ENCODE measurements at regions not wholly inside any gene's neighbourhood (a gene's known extent, or its start where the extent isn't known, plus 50 kb on each side); places are given as distances from the start of the nearest gene placed in this dataset.
"Not testable (repeated sequence)": the region's sequence is repeated elsewhere in the genome, so short reads cannot be mapped to it uniquely, and the experiment has no call there.

DNA sequence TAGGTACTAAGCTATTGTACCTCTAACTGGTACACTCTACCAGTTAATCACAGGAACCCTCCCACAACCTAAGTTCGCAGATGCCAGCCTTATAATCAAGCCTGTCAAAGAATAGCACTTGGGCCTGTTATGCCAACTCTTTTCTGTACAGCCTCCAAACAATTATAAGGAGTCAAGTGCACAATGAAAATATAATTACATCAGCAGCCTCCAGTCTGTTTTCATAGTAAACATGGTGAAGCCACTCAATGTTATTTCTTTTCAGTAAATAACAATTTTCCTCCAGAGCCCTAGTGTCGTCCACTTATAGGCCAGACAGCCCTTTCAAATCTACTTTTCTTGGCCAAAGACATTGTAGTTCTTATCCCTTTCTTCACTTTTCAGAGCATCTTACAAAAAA is 82.7 kb upstream of the CARMIL1 start:
- FAIRE-seq (no peak), DNase-seq (ENCODE audit: insufficient read length) (no peak)
- TF ChIP-seq TAF1 (IDR thresholded peaks at IDR 0.05; ENCODE audit: borderline replicate concordance, low read depth, low read length) (no peak), POLR2A (IDR thresholded peaks at IDR 0.05; ENCODE audit: low read depth, low read length) (no peak), POLR2AphosphoS5 (IDR thresholded peaks at IDR 0.05; ENCODE audit: low read depth, low read length) (no peak)

DNA sequence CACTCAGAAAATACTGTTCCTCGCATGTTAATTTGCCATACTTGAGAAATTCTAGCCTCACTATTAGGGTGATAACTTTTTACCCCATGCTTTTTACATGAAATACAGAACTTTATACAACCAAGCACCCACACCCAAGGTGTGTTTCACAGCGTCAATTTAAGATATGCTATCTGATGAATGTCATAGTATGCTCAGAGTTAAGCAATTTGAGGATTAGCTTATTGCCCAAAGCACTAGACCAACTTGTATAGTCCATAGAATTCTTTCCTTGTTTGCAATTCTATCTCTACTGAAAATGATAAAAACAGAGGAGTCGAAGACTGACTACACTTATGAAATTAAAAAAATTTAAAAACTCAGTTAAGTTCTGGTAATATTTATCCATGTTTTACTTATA is 82.1 kb upstream of the CARMIL1 start:
- TF ChIP-seq TAF1 (IDR thresholded peaks at IDR 0.05; ENCODE audit: borderline replicate concordance, low read depth, low read length) (no peak), POLR2A (IDR thresholded peaks at IDR 0.05; ENCODE audit: low read depth, low read length) (no peak), POLR2AphosphoS5 (IDR thresholded peaks at IDR 0.05; ENCODE audit: low read depth, low read length) (no peak)
- FAIRE-seq (no peak), DNase-seq (ENCODE audit: insufficient read length) (no peak)

- no peak for DNase-seq (ENCODE audit: insufficient read length)
- no peak for FAIRE-seq
- TF ChIP-seq TAF1 (IDR thresholded peaks at IDR 0.05; ENCODE audit: borderline replicate concordance, low read depth, low read length) = no peak
- no peak for TF ChIP-seq POLR2A (IDR thresholded peaks at IDR 0.05; ENCODE audit: low read depth, low read length)
- no peak for TF ChIP-seq POLR2AphosphoS5 (IDR thresholded peaks at IDR 0.05; ENCODE audit: low read depth, low read length)
These were observed 79.6 kb upstream of the CARMIL1 start for GRCh38 chr6:25199544-25199943.

GRCh38 chr6:25202504-25202903 is 76.7 kb upstream of the CARMIL1 start:
- no peak for DNase-seq (ENCODE audit: insufficient read length)
- no peak for FAIRE-seq
- TF ChIP-seq POLR2A (IDR thresholded peaks at IDR 0.05; ENCODE audit: low read depth, low read length) (no peak), TAF1 (IDR thresholded peaks at IDR 0.05; ENCODE audit: borderline replicate concordance, low read depth, low read length) (no peak), POLR2AphosphoS5 (IDR thresholded peaks at IDR 0.05; ENCODE audit: low read depth, low read length) (no peak)

DNA sequence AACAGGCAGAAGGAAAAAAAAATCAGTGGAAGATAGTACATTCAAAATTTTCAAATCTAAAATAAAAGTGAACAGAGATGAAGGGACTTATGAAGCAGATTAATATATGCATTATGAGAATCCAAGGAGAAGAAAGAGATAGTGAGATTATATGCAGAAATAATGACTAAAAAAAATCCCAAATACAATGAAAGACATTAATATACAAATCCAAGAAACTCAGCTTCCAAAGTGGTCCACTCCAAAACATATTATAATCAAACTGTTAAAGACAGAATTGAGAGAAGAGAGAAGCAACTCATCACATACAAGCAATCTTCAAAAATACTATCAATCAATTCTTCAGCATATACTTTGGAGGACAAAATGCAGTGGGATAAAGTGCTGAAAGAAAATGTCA is 73.5 kb upstream of the CARMIL1 start:
- FAIRE-seq = no peak
- no peak for DNase-seq (ENCODE audit: insufficient read length)
- no peak for TF ChIP-seq TAF1 (IDR thresholded peaks at IDR 0.05; ENCODE audit: borderline replicate concordance, low read depth, low read length)
- no peak for TF ChIP-seq POLR2A (IDR thresholded peaks at IDR 0.05; ENCODE audit: low read depth, low read length)
- TF ChIP-seq POLR2AphosphoS5 (IDR thresholded peaks at IDR 0.05; ENCODE audit: low read depth, low read length) = no peak

- FAIRE-seq; DNase-seq (ENCODE audit: insufficient read length): not testable (repeated sequence)
These were observed 71.6 kb upstream of the CARMIL1 start for GRCh38 chr6:25207453-25208155.

DNA sequence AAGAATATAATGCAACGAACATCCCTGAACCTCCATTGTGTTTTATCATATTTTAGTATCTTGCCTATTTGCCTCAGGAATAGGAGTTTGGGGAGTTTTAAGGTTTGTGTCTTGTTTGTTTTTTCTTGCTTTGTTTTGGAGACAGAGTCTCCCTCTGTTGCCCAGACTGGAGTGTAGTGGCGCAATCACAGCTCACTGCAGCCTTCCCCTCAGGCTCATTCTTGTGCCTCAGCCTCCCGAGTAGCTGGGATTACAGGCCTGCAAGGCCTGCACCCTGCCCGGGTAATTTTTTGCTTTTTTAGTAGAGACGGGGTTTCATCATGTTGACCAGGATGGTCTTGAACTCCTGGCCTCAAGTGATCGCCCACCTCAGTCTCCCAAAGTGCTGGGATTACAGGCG is 63.3 kb upstream of the CARMIL1 start:
- no peak for DNase-seq (ENCODE audit: insufficient read length)
- TF ChIP-seq TAF1 (IDR thresholded peaks at IDR 0.05; ENCODE audit: borderline replicate concordance, low read depth, low read length) = no peak
- TF ChIP-seq POLR2A (IDR thresholded peaks at IDR 0.05; ENCODE audit: low read depth, low read length) = no peak
- no peak for TF ChIP-seq POLR2AphosphoS5 (IDR thresholded peaks at IDR 0.05; ENCODE audit: low read depth, low read length)
- FAIRE-seq = no peak

GRCh38 chr6:25217302-25217701 is 61.9 kb upstream of the CARMIL1 start:
- DNase-seq (ENCODE audit: insufficient read length) (no peak), FAIRE-seq (no peak)
- no peak for TF ChIP-seq POLR2AphosphoS5 (IDR thresholded peaks at IDR 0.05; ENCODE audit: low read depth, low read length)
- TF ChIP-seq TAF1 (IDR thresholded peaks at IDR 0.05; ENCODE audit: borderline replicate concordance, low read depth, low read length) = no peak
- no peak for TF ChIP-seq POLR2A (IDR thresholded peaks at IDR 0.05; ENCODE audit: low read depth, low read length)

GRCh38 chr6:25217829-25218228 is 61.3 kb upstream of the CARMIL1 start:
- no peak for DNase-seq (ENCODE audit: insufficient read length)
- TF ChIP-seq POLR2A (IDR thresholded peaks at IDR 0.05; ENCODE audit: low read depth, low read length) = no peak
- no peak for TF ChIP-seq TAF1 (IDR thresholded peaks at IDR 0.05; ENCODE audit: borderline replicate concordance, low read depth, low read length)
- no peak for TF ChIP-seq POLR2AphosphoS5 (IDR thresholded peaks at IDR 0.05; ENCODE audit: low read depth, low read length)
- FAIRE-seq = no peak

GRCh38 chr6:25218346-25218745 is 60.8 kb upstream of the CARMIL1 start:
- TF ChIP-seq POLR2AphosphoS5 (IDR thresholded peaks at IDR 0.05; ENCODE audit: low read depth, low read length) (no peak), TAF1 (IDR thresholded peaks at IDR 0.05; ENCODE audit: borderline replicate concordance, low read depth, low read length) (no peak), POLR2A (IDR thresholded peaks at IDR 0.05; ENCODE audit: low read depth, low read length) (no peak)
- FAIRE-seq = no peak

GRCh38 chr6:25219216-25219916 is 59.8 kb upstream of the CARMIL1 start:
- no peak for TF ChIP-seq TAF1 (IDR thresholded peaks at IDR 0.05; ENCODE audit: borderline replicate concordance, low read depth, low read length)
- no peak for TF ChIP-seq POLR2AphosphoS5 (IDR thresholded peaks at IDR 0.05; ENCODE audit: low read depth, low read length)
- TF ChIP-seq POLR2A (IDR thresholded peaks at IDR 0.05; ENCODE audit: low read depth, low read length) = no peak
- DNase-seq (ENCODE audit: insufficient read length) (no peak), FAIRE-seq (no peak)

More at GRCh38 chr6:25218346-25218745, 60.8 kb upstream of the CARMIL1 start:
- DNase-seq (ENCODE audit: insufficient read length) = no peak

DNA sequence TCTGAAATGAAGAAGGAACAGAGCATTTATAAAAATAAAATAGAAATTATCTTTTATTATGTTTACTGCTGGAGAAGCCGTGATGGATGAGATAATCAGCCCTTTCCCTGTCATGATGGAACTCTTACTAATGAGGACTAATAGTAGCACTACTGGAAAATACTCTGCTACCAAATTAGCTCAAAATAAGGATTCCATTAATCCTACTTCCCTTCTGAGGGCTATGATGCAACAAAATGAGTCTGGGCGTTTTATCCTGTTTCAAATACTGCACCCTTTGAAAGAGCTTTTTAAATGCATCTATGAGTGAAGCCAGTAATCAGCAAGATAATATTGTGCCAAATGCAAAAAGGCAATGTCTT is 59.3 kb upstream of the CARMIL1 start:
- DNase-seq (ENCODE audit: insufficient read length) (no peak), FAIRE-seq (no peak)
- TF ChIP-seq POLR2AphosphoS5 (IDR thresholded peaks at IDR 0.05; ENCODE audit: low read depth, low read length) = no peak
- TF ChIP-seq TAF1 (IDR thresholded peaks at IDR 0.05; ENCODE audit: borderline replicate concordance, low read depth, low read length) = no peak
- no peak for TF ChIP-seq POLR2A (IDR thresholded peaks at IDR 0.05; ENCODE audit: low read depth, low read length)
